ENCODE measurements at regions not wholly inside any gene's neighbourhood (a gene's known extent, or its start where the extent isn't known, plus 50 kb on each side); places are given as distances from the start of the nearest gene placed in this dataset.

- Mint-ChIP-seq H3K36me3 (ENCODE audit: low read depth) (no peaks in the 10 kb centered on the region), H3K4me3 (no peak overlapping the region), H3K9me3 (ENCODE audit: low read depth) (peaks cover 3% of the 10 kb centered on the region), H3K4me1 (no peaks in the 10 kb centered on the region), H3K27me3 (no peaks in the 10 kb centered on the region), H3K27ac (no peak overlapping the region)
- intact Hi-C loops (cut with DNase I, micrococcal nuclease), result no loop called here
- ChIA-PET CTCF (interaction anchor here (0.7 kb wide), 1 partner anchor 124 kb away, joined by 4 read pairs; no protein-coding TSS in a partner anchor), POLR2A (no interaction called here)
- DNase-seq (no peak), ATAC-seq (no peak)
These were observed 353.1 kb upstream of the ANO5 start for GRCh38 chr11:21839796-21840195.

GRCh38 chr11:21861314-21861713 is 331.6 kb upstream of the ANO5 start:
- intact Hi-C loops (cut with DNase I, micrococcal nuclease), result no loop called here
- peaks cover 2% of the 10 kb centered on the region for H3K9me3 Mint-ChIP-seq (ENCODE audit: low read depth)
- H3K36me3 Mint-ChIP-seq (ENCODE audit: low read depth), result no peaks in the 10 kb centered on the region
- no peak for DNase-seq
- POLR2A ChIA-PET, result no interaction called here
- CTCF ChIA-PET, result interaction anchor here (0.7 kb wide), 1 partner anchor 66 kb away, joined by 3 read pairs; no protein-coding TSS in a partner anchor
- ATAC-seq, result no peak
- H3K27ac Mint-ChIP-seq, result no peak overlapping the region
- H3K27me3 Mint-ChIP-seq, result no peaks in the 10 kb centered on the region
- no peaks in the 10 kb centered on the region for H3K4me1 Mint-ChIP-seq
- H3K4me3 Mint-ChIP-seq, result no peak overlapping the region

DNA sequence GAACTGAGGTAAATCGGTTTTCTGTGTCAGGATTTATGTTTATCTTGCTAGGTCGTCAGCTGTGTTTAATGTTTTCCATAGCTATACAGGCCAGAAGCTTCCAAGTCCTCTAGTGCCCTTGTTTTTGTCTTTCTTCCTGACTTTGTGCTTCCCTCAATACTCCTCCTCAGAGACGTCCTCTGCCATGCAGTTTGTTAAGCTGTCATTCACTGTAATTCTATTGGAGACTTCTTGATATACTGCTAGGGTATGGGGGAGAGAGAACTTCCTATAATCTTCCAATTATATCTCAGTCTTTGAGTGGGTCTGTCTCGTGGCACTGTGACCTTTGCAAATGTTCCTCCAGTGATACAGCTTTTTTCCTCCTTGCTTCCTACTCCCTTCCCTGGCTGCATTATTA is 327.3 kb upstream of the ANO5 start:
- ATAC-seq, result no peak
- CTCF ChIA-PET, result interaction anchor here (1.5 kb wide), 1 partner anchor 10 kb away, joined by 6 read pairs; no protein-coding TSS in a partner anchor
- POLR2A ChIA-PET, result no interaction called here
- Mint-ChIP-seq H3K27me3 (no peaks in the 10 kb centered on the region), H3K27ac (no peak overlapping the region), H3K4me3 (no peak overlapping the region), H3K9me3 (ENCODE audit: low read depth) (peaks cover 2% of the 10 kb centered on the region), H3K36me3 (ENCODE audit: low read depth) (no peaks in the 10 kb centered on the region), H3K4me1 (no peaks in the 10 kb centered on the region)
- intact Hi-C loops (cut with DNase I, micrococcal nuclease), result no loop called here
- no peak for DNase-seq

DNA sequence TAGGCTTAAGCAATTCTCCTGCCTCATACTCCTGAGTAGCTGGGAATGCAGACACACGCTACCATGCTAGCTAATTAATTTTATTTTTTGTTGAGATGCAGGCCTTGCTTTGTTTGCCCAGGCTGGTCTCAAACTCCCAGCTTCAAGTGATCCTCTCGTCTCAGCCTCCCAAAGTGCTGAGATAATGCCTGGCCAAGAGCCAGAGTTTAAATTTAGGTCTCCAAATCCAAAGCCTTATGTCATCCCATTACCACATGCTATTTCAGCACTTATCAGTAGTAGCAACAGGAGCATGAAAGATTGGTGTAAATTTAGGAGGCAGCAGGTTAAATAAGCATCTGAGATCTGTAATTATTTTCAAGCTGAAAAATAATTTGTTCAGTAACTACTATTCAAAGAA is 326.1 kb upstream of the ANO5 start:
- no peak for DNase-seq
- no peak overlapping the region for H3K27ac Mint-ChIP-seq
- POLR2A ChIA-PET, result no interaction called here
- H3K27me3 Mint-ChIP-seq, result no peaks in the 10 kb centered on the region
- CTCF ChIA-PET, result interaction anchor here (1.5 kb wide), 1 partner anchor 8 kb away, joined by 6 read pairs; no protein-coding TSS in a partner anchor
- H3K36me3 Mint-ChIP-seq (ENCODE audit: low read depth), result no peaks in the 10 kb centered on the region
- peaks cover 2% of the 10 kb centered on the region for H3K9me3 Mint-ChIP-seq (ENCODE audit: low read depth)
- no peaks in the 10 kb centered on the region for H3K4me1 Mint-ChIP-seq
- H3K4me3 Mint-ChIP-seq, result no peak overlapping the region
- intact Hi-C loops (cut with DNase I, micrococcal nuclease), result no loop called here
- no peak for ATAC-seq

GRCh38 chr11:21877151-21877550 is 315.7 kb upstream of the ANO5 start:
- ChIA-PET POLR2A (no interaction called here), CTCF (no interaction called here)
- DNase-seq (no peak), ATAC-seq (no peak)
- H3K27ac Mint-ChIP-seq, result no peak overlapping the region
- H3K36me3 Mint-ChIP-seq (ENCODE audit: low read depth), result no peaks in the 10 kb centered on the region
- intact Hi-C loops (cut with DNase I, micrococcal nuclease), result no loop called here
- H3K27me3 Mint-ChIP-seq, result no peaks in the 10 kb centered on the region
- no peaks in the 10 kb centered on the region for H3K9me3 Mint-ChIP-seq (ENCODE audit: low read depth)
- H3K4me3 Mint-ChIP-seq, result no peak overlapping the region
- H3K4me1 Mint-ChIP-seq, result no peaks in the 10 kb centered on the region

GRCh38 chr11:21883354-21883753 is 309.5 kb upstream of the ANO5 start:
- Mint-ChIP-seq H3K36me3 (ENCODE audit: low read depth) (no peaks in the 10 kb centered on the region), H3K4me1 (no peaks in the 10 kb centered on the region), H3K4me3 (no peak overlapping the region), H3K27me3 (no peaks in the 10 kb centered on the region), H3K9me3 (ENCODE audit: low read depth) (peaks cover 6% of the 10 kb centered on the region), H3K27ac (no peak overlapping the region)
- intact Hi-C loops (cut with DNase I, micrococcal nuclease), result no loop called here
- ATAC-seq (no peak), DNase-seq (no peak)
- ChIA-PET CTCF (no interaction called here), POLR2A (no interaction called here)

- no peak for ATAC-seq
- no peaks in the 10 kb centered on the region for H3K27me3 Mint-ChIP-seq
- no peaks in the 10 kb centered on the region for H3K4me1 Mint-ChIP-seq
- H3K9me3 Mint-ChIP-seq (ENCODE audit: low read depth), result peaks cover 7% of the 10 kb centered on the region
- intact Hi-C loops (cut with DNase I, micrococcal nuclease), result no loop called here
- H3K4me3 Mint-ChIP-seq, result no peak overlapping the region
- no peaks in the 10 kb centered on the region for H3K36me3 Mint-ChIP-seq (ENCODE audit: low read depth)
- no peak for DNase-seq
- POLR2A ChIA-PET, result no interaction called here
- CTCF ChIA-PET, result interaction anchor here (1.5 kb wide), 1 partner anchor 12 kb away, joined by 3 read pairs; no protein-coding TSS in a partner anchor
- H3K27ac Mint-ChIP-seq, result no peak overlapping the region
These were observed 304.1 kb upstream of the ANO5 start for GRCh38 chr11:21888814-21889213.

DNA sequence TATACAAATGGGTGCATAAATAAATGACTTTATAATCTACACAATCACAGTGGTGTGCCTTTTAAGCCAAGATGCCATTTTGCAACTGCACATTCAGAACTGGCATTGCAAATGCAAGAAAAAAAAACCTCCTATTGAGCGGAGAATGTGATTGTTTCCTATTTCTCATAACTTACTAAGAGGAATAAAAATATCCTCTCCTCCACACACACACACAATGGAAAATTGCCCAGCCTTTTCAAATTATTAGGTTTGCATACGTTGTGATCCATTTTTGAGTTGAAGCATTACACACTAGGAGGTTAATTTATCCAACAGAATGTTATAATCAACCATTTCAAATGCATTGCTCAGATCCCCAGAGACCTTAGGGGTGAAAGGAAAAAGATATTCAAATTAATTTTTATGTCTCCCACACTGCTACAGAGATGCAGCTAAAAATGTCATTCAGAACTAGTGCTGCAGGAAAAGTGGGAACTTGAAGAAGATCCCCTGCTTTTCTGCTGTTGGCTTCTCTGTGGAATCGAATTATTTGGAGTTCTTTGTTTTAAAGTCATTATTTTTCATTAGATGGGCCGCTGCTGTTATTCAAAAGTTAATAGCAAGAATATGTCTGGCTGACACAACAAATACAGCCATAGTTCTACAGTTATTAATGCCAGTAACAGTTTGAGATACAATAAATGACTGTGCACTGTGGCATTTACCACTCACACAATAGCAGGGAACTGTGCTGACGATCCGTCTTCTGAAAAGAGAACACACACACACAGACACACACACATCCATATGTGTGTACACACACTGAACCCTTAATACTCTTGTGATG is 299.9 kb upstream of the ANO5 start:
- Mint-ChIP-seq H3K4me3 (no peak overlapping the region), H3K27ac (no peak overlapping the region), H3K4me1 (no peaks in the 10 kb centered on the region), H3K9me3 (ENCODE audit: low read depth) (peaks cover 4% of the 10 kb centered on the region), H3K27me3 (no peaks in the 10 kb centered on the region), H3K36me3 (ENCODE audit: low read depth) (no peaks in the 10 kb centered on the region)
- ATAC-seq (no peak), DNase-seq (no peak)
- POLR2A ChIA-PET, result no interaction called here
- intact Hi-C loops (cut with DNase I, micrococcal nuclease), result no loop called here
- CTCF ChIA-PET, result no interaction called here

GRCh38 chr11:21893565-21893867 is 299.4 kb upstream of the ANO5 start:
- no peaks in the 10 kb centered on the region for H3K36me3 Mint-ChIP-seq (ENCODE audit: low read depth)
- no peak overlapping the region for H3K4me3 Mint-ChIP-seq
- H3K27me3 Mint-ChIP-seq, result no peaks in the 10 kb centered on the region

DNA sequence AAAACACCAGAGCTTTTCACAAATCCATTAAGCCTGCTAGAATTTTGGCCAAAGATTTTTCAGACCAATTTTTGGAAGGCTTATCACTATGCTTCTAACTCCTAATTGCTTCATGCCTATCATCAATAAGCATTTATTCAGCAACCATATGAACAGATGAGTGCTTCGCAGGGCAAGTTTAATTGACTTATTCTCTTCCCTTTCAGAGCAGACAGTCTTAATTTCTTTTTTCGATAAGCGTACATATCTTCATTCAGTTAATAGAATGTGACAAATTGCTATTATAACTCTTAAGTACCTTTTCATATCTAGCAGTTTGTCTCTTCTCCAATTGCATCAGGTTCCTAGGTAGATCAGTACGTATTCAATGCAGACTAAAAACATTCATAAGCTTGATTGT is 298.4 kb upstream of the ANO5 start:
- H3K4me3 Mint-ChIP-seq, result no peak overlapping the region
- H3K27me3 Mint-ChIP-seq, result no peaks in the 10 kb centered on the region
- DNase-seq, result no peak
- ChIA-PET CTCF (no interaction called here), POLR2A (no interaction called here)
- peaks cover 4% of the 10 kb centered on the region for H3K9me3 Mint-ChIP-seq (ENCODE audit: low read depth)
- H3K27ac Mint-ChIP-seq, result no peak overlapping the region
- ATAC-seq, result no peak
- H3K36me3 Mint-ChIP-seq (ENCODE audit: low read depth), result no peaks in the 10 kb centered on the region
- intact Hi-C loops (cut with DNase I, micrococcal nuclease), result no loop called here
- H3K4me1 Mint-ChIP-seq, result no peaks in the 10 kb centered on the region

More at GRCh38 chr11:21893565-21893867, 299.4 kb upstream of the ANO5 start:
- CTCF ChIA-PET, result no interaction called here
- no peak for ATAC-seq
- DNase-seq, result no peak
- POLR2A ChIA-PET, result no interaction called here
- H3K27ac Mint-ChIP-seq, result no peak overlapping the region
- peaks cover 4% of the 10 kb centered on the region for H3K9me3 Mint-ChIP-seq (ENCODE audit: low read depth)
- H3K4me1 Mint-ChIP-seq, result no peaks in the 10 kb centered on the region
- intact Hi-C loops (cut with DNase I, micrococcal nuclease), result no loop called here

DNA sequence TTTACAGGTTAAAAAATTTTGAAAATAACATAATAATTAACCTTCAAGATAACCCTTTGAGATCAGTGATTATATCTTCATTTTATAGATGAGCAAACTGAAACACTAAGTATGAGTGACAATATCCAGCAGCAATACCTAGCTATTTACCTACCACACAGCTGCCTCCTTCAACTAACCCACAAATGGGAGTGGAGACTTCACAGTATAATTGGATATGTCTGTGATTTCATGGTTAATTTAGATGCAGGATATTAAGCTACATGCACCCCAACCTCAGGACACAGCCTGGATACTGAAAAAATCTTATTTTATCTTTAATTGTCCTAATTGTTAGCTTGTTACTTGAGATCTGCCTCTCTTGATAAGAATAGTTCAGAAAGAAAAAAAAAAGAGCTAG is 297.2 kb upstream of the ANO5 start:
- no peaks in the 10 kb centered on the region for H3K4me1 Mint-ChIP-seq
- intact Hi-C loops (cut with DNase I, micrococcal nuclease), result no loop called here
- H3K4me3 Mint-ChIP-seq, result no peak overlapping the region
- no peak for DNase-seq
- peaks cover 6% of the 10 kb centered on the region for H3K9me3 Mint-ChIP-seq (ENCODE audit: low read depth)
- no peaks in the 10 kb centered on the region for H3K36me3 Mint-ChIP-seq (ENCODE audit: low read depth)
- POLR2A ChIA-PET, result no interaction called here
- CTCF ChIA-PET, result interaction anchor here (1.0 kb wide), 1 partner anchor 9 kb away, joined by 3 read pairs; no protein-coding TSS in a partner anchor
- ATAC-seq, result no peak
- H3K27ac Mint-ChIP-seq, result no peak overlapping the region
- no peaks in the 10 kb centered on the region for H3K27me3 Mint-ChIP-seq

DNA sequence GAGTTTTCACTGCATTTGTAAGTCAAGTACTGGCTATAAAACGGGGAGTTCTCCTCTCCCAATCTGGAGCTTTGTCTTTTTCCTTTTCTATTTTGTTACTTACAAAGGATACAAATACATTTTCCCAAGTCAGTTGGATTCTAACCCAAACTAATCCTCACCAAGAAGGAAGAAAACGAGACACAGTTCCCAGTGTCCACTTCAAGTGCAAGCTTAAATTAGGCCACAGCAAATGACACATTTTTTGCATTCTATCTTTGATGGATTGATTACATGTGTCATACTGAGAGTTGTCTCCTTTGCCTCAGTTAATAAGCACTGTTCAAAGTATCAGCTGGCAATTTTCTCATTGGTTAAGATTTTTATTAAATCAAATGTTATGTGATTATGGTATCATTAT is 296.7 kb upstream of the ANO5 start:
- DNase-seq (no peak), ATAC-seq (no peak)
- ChIA-PET POLR2A (no interaction called here), CTCF (interaction anchor here (1.0 kb wide), 1 partner anchor 9 kb away, joined by 3 read pairs; no protein-coding TSS in a partner anchor)
- Mint-ChIP-seq H3K4me1 (no peaks in the 10 kb centered on the region), H3K9me3 (ENCODE audit: low read depth) (peaks cover 7% of the 10 kb centered on the region), H3K27ac (no peak overlapping the region), H3K27me3 (no peaks in the 10 kb centered on the region), H3K36me3 (ENCODE audit: low read depth) (no peaks in the 10 kb centered on the region), H3K4me3 (no peak overlapping the region)
- intact Hi-C loops (cut with DNase I, micrococcal nuclease), result no loop called here

Data from activated CD4-positive, alpha-beta T cell treated with anti-CD3 and anti-CD28 coated beads for 36 hours (primary cell).